SK-N-SH treated with all-trans-retinoic acid at 6 μM for 48 hours (cell line): ENCODE measurements at regions not wholly inside any gene's neighbourhood (a gene's known extent, or its start where the extent isn't known, plus 50 kb on each side); places are given as distances from the start of the nearest gene placed in this dataset.

Experiments used
- ATAC-seq: fragments of 200-7000 bp; cut with Tn5 transposase; 3 replicates; pipeline ENCODE4 v1.9.1; 2020; ENCODE audit warnings: mild to moderate bottlenecking, moderate library complexity
- ARNTL ChIP-seq: fragments of 450-650 bp; formaldehyde crosslinking; IDR thresholded peaks from 2 replicates; pipeline ENCODE4 v1.5.0; 2020; ENCODE audit warnings: low read depth, mild to moderate bottlenecking, moderate library complexity, borderline replicate concordance
- CSDC2 ChIP-seq: fragments of 250-450 bp; sonication (Bioruptor Pico); IDR thresholded peaks from 2 replicates; pipeline ENCODE4 v1.5.0; 2020; ENCODE audit warnings: mild to moderate bottlenecking, moderate library complexity
- GLIS3 ChIP-seq: fragments of 250-450 bp; sonication (Bioruptor Pico); IDR thresholded peaks from 2 replicates; pipeline ENCODE4 v1.5.0; 2020; ENCODE audit warnings: mild to moderate bottlenecking, moderate library complexity
- ISL1 ChIP-seq: fragments of 250-450 bp; sonication (Bioruptor Pico); IDR thresholded peaks from 2 replicates; pipeline ENCODE4 v2.1.2; 2022; ENCODE audit warnings: mild to moderate bottlenecking, moderate library complexity
- OSR1 ChIP-seq: fragments of 250-450 bp; sonication (Bioruptor Pico); IDR thresholded peaks from 2 replicates; pipeline ENCODE4 v1.8.0; 2022; ENCODE audit warnings: moderate library complexity, mild to moderate bottlenecking, inconsistent platforms
- PATZ1 ChIP-seq: fragments of 250-450 bp; sonication (Bioruptor Pico); IDR thresholded peaks from 2 replicates; pipeline ENCODE4 v1.8.0; 2020; ENCODE audit warnings: mild to moderate bottlenecking, moderate library complexity, borderline replicate concordance
- POU6F1 ChIP-seq: fragments of 250-450 bp; sonication (Bioruptor Pico); IDR thresholded peaks from 2 replicates; pipeline ENCODE4 v1.8.0; 2021; ENCODE audit warnings: low read depth, mild to moderate bottlenecking, moderate library complexity, borderline replicate concordance
- PPARA ChIP-seq: fragments of 250-450 bp; sonication (Bioruptor Pico); IDR thresholded peaks from 2 replicates; pipeline ENCODE4 v1.5.0; 2020; ENCODE audit warnings: mild to moderate bottlenecking, borderline replicate concordance
- SNAI2 ChIP-seq: fragments of 250-450 bp; sonication (Bioruptor Pico); IDR thresholded peaks from 2 replicates; pipeline ENCODE4 v1.5.0; 2020; ENCODE audit warnings: mild to moderate bottlenecking, moderate library complexity
- TOX ChIP-seq: fragments of 250-450 bp; sonication (Bioruptor Pico); IDR thresholded peaks from 2 replicates; pipeline ENCODE4 v1.8.0; 2021; ENCODE audit warnings: mild to moderate bottlenecking, moderate library complexity, borderline replicate concordance
- TSHZ2 ChIP-seq: fragments of 250-450 bp; sonication (Bioruptor Pico); IDR thresholded peaks from 2 replicates; pipeline ENCODE4 v1.5.0; 2020; ENCODE audit warnings: mild to moderate bottlenecking, moderate library complexity
- ZC3H10 ChIP-seq: fragments of 250-450 bp; sonication (Bioruptor Pico); IDR thresholded peaks from 2 replicates; pipeline ENCODE4 v1.5.1; 2021; ENCODE audit warnings: mild to moderate bottlenecking, moderate library complexity
- ZFP3 ChIP-seq: fragments of 250-450 bp; sonication (Bioruptor Pico); IDR thresholded peaks from 2 replicates; pipeline ENCODE4 v1.5.0; 2020; ENCODE audit warnings: mild to moderate bottlenecking, moderate library complexity
- ZFP30 ChIP-seq: fragments of 450-650 bp; formaldehyde crosslinking; IDR thresholded peaks from 2 replicates; pipeline ENCODE4 v1.5.0; 2022; ENCODE audit warnings: mild to moderate bottlenecking, moderate library complexity
- ZNF565 ChIP-seq: fragments of 450-650 bp; formaldehyde crosslinking; conservative IDR thresholded peaks from 2 replicates; pipeline ENCODE4 v1.5.0; 2020; ENCODE audit warnings: low read depth, mild to moderate bottlenecking, moderate library complexity
- ZNF70 ChIP-seq: fragments of 450-650 bp; formaldehyde crosslinking; IDR thresholded peaks from 2 replicates; pipeline ENCODE4 v1.5.0; 2020; ENCODE audit warnings: mild to moderate bottlenecking, moderate library complexity
- ZNF8 ChIP-seq: fragments of 450-650 bp; formaldehyde crosslinking; IDR thresholded peaks from 2 replicates; pipeline ENCODE4 v1.5.0; 2020; ENCODE audit warnings: mild to moderate bottlenecking, moderate library complexity
- TF ChIP-seq, protein P1 (sequence below): fragments of 250-450 bp; sonication (Bioruptor Pico); IDR thresholded peaks from 2 replicates; pipeline ENCODE4 v1.5.1; 2020; ENCODE audit warnings: low read depth, mild to moderate bottlenecking, moderate library complexity
- TF ChIP-seq, protein P2 (sequence below): fragments of 250-450 bp; sonication (Bioruptor Pico); IDR thresholded peaks from 2 replicates; pipeline ENCODE4 v1.5.1; 2021; ENCODE audit warnings: mild to moderate bottlenecking, moderate library complexity

DNA sequence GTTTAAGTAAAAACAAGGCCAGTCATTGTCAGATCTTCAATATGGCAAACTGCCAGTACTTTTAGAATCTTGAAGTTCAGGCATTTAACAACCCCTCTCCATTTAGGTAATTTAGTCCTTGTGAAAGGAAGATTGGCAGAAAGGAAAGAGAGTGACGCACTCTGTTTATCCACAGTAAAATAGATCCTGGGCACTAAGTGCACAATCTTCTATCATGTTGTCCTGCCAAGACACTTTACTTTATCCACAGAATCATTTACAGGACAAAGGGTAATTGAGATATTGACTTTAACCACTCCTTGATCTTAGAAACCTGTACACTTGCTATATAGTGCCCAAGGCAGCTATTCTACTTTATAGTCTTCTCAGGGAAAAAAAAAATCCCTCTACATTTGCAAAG, 786.4 kb upstream of the SLITRK1 start:
- ATAC-seq = no peak
- no peak for TF ChIP-seq TSHZ2 (CRISPR knock-in tag)
- TF ChIP-seq POU6F1 = no peak
- TF ChIP-seq TOX (CRISPR knock-in tag) = no peak
- TF ChIP-seq ZNF8 = no peak
- no peak for TF ChIP-seq ARNTL (CRISPR knock-in tag)
- TF ChIP-seq ZNF70 = no peak
- TF ChIP-seq ZNF565 (CRISPR knock-in tag) = no peak
- TF ChIP-seq, protein P1, sequence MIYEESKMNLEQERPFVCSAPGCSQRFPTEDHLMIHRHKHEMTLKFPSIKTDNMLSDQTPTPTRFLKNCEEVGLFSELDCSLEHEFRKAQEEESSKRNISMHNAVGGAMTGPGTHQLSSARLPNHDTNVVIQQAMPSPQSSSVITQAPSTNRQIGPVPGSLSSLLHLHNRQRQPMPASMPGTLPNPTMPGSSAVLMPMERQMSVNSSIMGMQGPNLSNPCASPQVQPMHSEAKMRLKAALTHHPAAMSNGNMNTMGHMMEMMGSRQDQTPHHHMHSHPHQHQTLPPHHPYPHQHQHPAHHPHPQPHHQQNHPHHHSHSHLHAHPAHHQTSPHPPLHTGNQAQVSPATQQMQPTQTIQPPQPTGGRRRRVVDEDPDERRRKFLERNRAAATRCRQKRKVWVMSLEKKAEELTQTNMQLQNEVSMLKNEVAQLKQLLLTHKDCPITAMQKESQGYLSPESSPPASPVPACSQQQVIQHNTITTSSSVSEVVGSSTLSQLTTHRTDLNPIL (CRISPR knock-in tag) = no peak
- no peak for TF ChIP-seq ZC3H10
- TF ChIP-seq PATZ1 (CRISPR knock-in tag) = no peak
- no peak for TF ChIP-seq ISL1 (CRISPR knock-in tag)
- TF ChIP-seq, protein P2, sequence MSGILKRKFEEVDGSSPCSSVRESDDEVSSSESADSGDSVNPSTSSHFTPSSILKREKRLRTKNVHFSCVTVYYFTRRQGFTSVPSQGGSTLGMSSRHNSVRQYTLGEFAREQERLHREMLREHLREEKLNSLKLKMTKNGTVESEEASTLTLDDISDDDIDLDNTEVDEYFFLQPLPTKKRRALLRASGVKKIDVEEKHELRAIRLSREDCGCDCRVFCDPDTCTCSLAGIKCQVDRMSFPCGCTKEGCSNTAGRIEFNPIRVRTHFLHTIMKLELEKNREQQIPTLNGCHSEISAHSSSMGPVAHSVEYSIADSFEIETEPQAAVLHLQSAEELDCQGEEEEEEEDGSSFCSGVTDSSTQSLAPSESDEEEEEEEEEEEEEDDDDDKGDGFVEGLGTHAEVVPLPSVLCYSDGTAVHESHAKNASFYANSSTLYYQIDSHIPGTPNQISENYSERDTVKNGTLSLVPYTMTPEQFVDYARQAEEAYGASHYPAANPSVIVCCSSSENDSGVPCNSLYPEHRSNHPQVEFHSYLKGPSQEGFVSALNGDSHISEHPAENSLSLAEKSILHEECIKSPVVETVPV (CRISPR knock-in tag) = no peak
- TF ChIP-seq PPARA (CRISPR knock-in tag) = no peak
- TF ChIP-seq CSDC2 (CRISPR knock-in tag) = no peak
- TF ChIP-seq ZFP30 (CRISPR knock-in tag) = no peak

GRCh38 chr13:84662491-84662890, 780.2 kb upstream of the SLITRK1 start:
- peak; percentile 20; the same call in 1 of the 3 replicates for ATAC-seq
- TF ChIP-seq SNAI2 (CRISPR knock-in tag) = no peak
- TF ChIP-seq ZFP3 (CRISPR knock-in tag) = no peak
- no peak for TF ChIP-seq OSR1 (CRISPR knock-in tag)
- TF ChIP-seq CSDC2 (CRISPR knock-in tag) = no peak
- TF ChIP-seq, protein P2 (CRISPR knock-in tag) = no peak
- TF ChIP-seq GLIS3 (CRISPR knock-in tag) = no peak
- TF ChIP-seq TOX (CRISPR knock-in tag) = no peak

DNA sequence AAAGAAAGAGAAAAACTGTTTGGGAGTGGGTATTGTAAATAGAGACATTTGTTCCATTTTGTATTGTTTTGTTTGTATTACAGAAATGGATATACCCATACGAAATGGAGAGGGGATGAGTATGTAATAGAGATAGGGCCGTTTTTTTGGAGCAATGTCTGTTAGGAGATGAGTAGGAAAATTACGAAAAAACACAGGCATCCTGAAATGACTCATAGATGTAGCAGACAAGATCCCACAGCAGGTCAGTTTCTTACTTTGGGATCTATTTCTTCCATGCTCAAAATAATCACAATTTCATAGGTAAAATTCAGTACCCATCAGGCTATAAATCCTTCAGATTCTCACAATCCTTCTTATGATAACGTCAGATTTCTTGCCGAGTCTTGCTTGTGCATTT, 779.4 kb upstream of the SLITRK1 start:
- ATAC-seq = peak; percentile 74
- TF ChIP-seq ARNTL (CRISPR knock-in tag) = no peak
- TF ChIP-seq POU6F1 = no peak
- no peak for TF ChIP-seq GLIS3 (CRISPR knock-in tag)
- no peak for TF ChIP-seq ZNF565 (CRISPR knock-in tag)
- no peak for TF ChIP-seq ZNF8
- TF ChIP-seq ISL1 (CRISPR knock-in tag) = no peak
